Keratinocyte (primary cell): ENCODE measurements at regions not wholly inside any gene's neighbourhood (a gene's known extent, or its start where the extent isn't known, plus 50 kb on each side); places are given as distances from the start of the nearest gene placed in this dataset.

ENCODE experiments used
- DNase-seq: peaks from one replicate; pipeline ENCODE4 v3.0.0-alpha.2; 2011; ENCODE audit warnings: low read depth, missing footprints, low spot score
- FAIRE-seq: peaks from 2 replicates; lab custom pipeline; 2011; peaks lifted over from hg19 to GRCh38; lab: Jason Lieb, UNC
- H2AFZ ChIP-seq: 2 replicates; pipeline ENCODE4 v1.6.0; 2012; ENCODE audit warnings: low read length, control low read depth, inconsistent platforms; ENCODE audit not compliant: control insufficient read depth
- H3K27ac ChIP-seq: 2 replicates; pipeline ENCODE4 v1.5.1; 2011; ENCODE audit warnings: low read length; ENCODE audit not compliant: control insufficient read depth, insufficient read depth
- H3K27me3 ChIP-seq: 3 replicates; pipeline ENCODE4 v1.6.0; 2011; ENCODE audit warnings: low read length; ENCODE audit not compliant: control insufficient read depth, insufficient read depth; ENCODE audit errors: extremely low read depth
- H3K36me3 ChIP-seq, 2 experiments: 2 replicates in 1 of 2; 3 replicates in 1 of 2; pipeline ENCODE4 v1.5.1; 2011; ENCODE audit warnings: low read length in 2 of 2, mild to moderate bottlenecking in 1 of 2; ENCODE audit not compliant: control insufficient read depth in 2 of 2, insufficient read depth in 2 of 2; ENCODE audit errors: extremely low read depth in 1 of 2
- H3K4me1 ChIP-seq: 3 replicates; pipeline ENCODE4 v1.5.1; 2011; ENCODE audit warnings: low read length; ENCODE audit not compliant: control insufficient read depth, insufficient read depth; ENCODE audit errors: extremely low read depth
- H3K4me2 ChIP-seq: 3 replicates; pipeline ENCODE4 v1.6.0; 2011; ENCODE audit warnings: low read depth, low read length; ENCODE audit not compliant: control insufficient read depth, insufficient read depth; ENCODE audit errors: extremely low read depth
- H3K4me3 ChIP-seq, 3 experiments: fragments of 200-600 bp in 1 of 3; sonication (generic) in 1 of 3; 2 replicates in 2 of 3; 3 replicates in 1 of 3; pipeline ENCODE4 v1.5.1; 2011 to 2016; ENCODE audit warnings: low read length in 3 of 3, mild to moderate bottlenecking in 3 of 3, control low read depth in 2 of 3, inconsistent platforms in 1 of 3, low read depth in 1 of 3, mixed read lengths in 1 of 3, mixed run types in 1 of 3, moderate library complexity in 1 of 3; ENCODE audit not compliant: control insufficient read depth in 2 of 3, insufficient read depth in 2 of 3; ENCODE audit errors: extremely low read depth in 1 of 3
- H3K79me2 ChIP-seq: 2 replicates; pipeline ENCODE4 v1.6.0; 2012; ENCODE audit warnings: low read length; ENCODE audit not compliant: control insufficient read depth, insufficient read depth
- H3K9ac ChIP-seq: 3 replicates; pipeline ENCODE4 v1.6.0; 2011; ENCODE audit warnings: low read length; ENCODE audit not compliant: control insufficient read depth, insufficient read depth; ENCODE audit errors: extremely low read depth
- H3K9me1 ChIP-seq: 3 replicates; pipeline ENCODE4 v1.6.0; 2011; ENCODE audit warnings: low read length; ENCODE audit not compliant: control insufficient read depth, insufficient read depth; ENCODE audit errors: extremely low read depth
- H3K9me3 ChIP-seq: 2 replicates; pipeline ENCODE4 v1.5.1; 2012; ENCODE audit warnings: low read depth, low read length; ENCODE audit not compliant: control insufficient read depth
- H4K20me1 ChIP-seq: 3 replicates; pipeline ENCODE4 v1.6.0; 2011; ENCODE audit warnings: low read length; ENCODE audit not compliant: control insufficient read depth, insufficient read depth; ENCODE audit errors: extremely low read depth
- EZH2 ChIP-seq: IDR thresholded peaks from one replicate; pipeline ENCODE4 v1.6.1; 2012; ENCODE audit warnings: inconsistent platforms, mild to moderate bottlenecking, low read length, moderate library complexity
- dilution Hi-C: fragments of 300-500 bp; cut with MboI; formaldehyde crosslinking; loops from one replicate; pipeline ENCODE4 v1.7.0; 2020; ENCODE audit warnings: low sequenced_read_pairs; ENCODE audit not compliant: extremely low pct_ligation_motif_present
- TF ChIP-seq, protein P1 (sequence below), 3 experiments: IDR thresholded peaks in 1 of 3; conservative IDR thresholded peaks in 1 of 3; optimal IDR thresholded peaks in 1 of 3; 2 replicates in 2 of 3; 3 replicates in 1 of 3; pipeline versions ENCODE3 to v1.5.1; 2011; ENCODE audit warnings: low read length in 3 of 3, mild to moderate bottlenecking in 3 of 3, moderate library complexity in 2 of 3, control low read depth in 1 of 3, inconsistent platforms in 1 of 3; ENCODE audit not compliant: insufficient read depth in 2 of 3; ENCODE audit errors: extremely low read depth in 1 of 3

DNA sequence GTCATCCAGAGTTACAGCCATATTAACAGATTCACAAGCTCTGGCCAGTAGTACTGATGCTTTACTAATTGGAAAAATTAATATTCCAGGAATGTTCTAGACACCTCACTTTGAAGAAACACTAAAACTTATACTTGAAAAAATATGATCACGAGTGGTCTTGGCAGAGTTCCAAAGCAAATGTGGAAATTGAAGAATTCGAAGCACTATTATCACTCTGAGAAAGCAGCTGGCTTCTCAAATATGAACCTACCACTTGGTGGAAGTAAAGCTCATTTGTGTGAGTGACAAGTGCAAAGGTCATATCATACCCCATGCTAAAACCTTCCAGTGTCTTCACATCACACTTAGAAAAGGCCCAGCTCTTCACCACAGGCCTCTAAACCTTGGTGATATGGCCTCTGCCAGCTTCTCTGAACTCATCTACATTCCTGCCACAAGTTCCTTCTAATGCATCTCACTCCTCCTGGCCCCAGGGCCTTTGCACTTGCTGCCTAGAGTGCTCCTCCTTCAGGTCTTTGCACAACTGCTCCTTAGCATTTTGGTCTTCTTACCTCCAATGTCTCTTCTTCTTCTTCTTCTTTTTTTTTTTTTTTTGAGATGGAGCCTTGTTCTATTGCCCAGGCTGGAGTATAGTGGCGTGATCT lies 175.7 kb upstream of the SMIM23 start:
- Histone ChIP-seq H3K9ac (no peak overlapping the region), H3K79me2 (no peaks in the 10 kb centered on the region), H3K4me1 (no peaks in the 10 kb centered on the region), H3K27ac (no peak overlapping the region), H3K36me3 (no peaks in the 10 kb centered on the region), H4K20me1 (no peaks in the 10 kb centered on the region), H3K4me3 (no peak overlapping the region), H3K9me3 (peaks cover 4% of the 10 kb centered on the region), H2AFZ (no peak overlapping the region), H3K4me2 (no peak overlapping the region), H3K27me3 (peaks cover 6% of the 10 kb centered on the region), H3K9me1 (no peaks in the 10 kb centered on the region)
- dilution Hi-C loops: no loop called here
- TF ChIP-seq, protein P1, sequence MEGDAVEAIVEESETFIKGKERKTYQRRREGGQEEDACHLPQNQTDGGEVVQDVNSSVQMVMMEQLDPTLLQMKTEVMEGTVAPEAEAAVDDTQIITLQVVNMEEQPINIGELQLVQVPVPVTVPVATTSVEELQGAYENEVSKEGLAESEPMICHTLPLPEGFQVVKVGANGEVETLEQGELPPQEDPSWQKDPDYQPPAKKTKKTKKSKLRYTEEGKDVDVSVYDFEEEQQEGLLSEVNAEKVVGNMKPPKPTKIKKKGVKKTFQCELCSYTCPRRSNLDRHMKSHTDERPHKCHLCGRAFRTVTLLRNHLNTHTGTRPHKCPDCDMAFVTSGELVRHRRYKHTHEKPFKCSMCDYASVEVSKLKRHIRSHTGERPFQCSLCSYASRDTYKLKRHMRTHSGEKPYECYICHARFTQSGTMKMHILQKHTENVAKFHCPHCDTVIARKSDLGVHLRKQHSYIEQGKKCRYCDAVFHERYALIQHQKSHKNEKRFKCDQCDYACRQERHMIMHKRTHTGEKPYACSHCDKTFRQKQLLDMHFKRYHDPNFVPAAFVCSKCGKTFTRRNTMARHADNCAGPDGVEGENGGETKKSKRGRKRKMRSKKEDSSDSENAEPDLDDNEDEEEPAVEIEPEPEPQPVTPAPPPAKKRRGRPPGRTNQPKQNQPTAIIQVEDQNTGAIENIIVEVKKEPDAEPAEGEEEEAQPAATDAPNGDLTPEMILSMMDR (optimal IDR thresholded peaks at IDR 0.05 in 1 of 3, IDR thresholded peaks at IDR 0.05 in 1 of 3, conservative IDR thresholded peaks at IDR 0.05 in 1 of 3; ENCODE audit: extremely low read depth in 1 of 3, insufficient read depth in 2 of 3, low read length in 3 of 3): no peak
- no peak for TF ChIP-seq EZH2
- no peak for DNase-seq
- no peak for FAIRE-seq

DNA sequence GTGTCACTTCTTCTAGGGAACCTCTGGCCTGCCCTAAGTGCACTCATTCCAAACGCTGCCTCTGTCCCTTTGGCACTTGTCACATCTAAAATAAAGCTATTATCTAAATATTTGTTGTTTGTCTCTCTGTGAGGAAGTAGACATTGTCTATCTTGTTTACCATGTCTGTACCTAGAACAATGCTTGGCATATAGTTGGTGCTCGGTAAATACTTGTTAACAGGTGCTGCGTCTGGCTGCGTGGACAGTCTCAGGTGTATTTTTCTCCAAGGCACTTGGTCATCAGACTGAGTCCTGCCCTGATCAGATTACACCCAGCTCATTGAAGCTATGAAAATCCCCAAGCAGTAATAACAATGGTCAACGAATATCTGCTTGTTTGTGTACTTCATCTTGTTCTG lies 174.9 kb upstream of the SMIM23 start:
- Histone ChIP-seq H3K9me1 (no peaks in the 10 kb centered on the region), H3K79me2 (no peaks in the 10 kb centered on the region), H3K4me1 (no peaks in the 10 kb centered on the region), H3K27me3 (peaks cover 11% of the 10 kb centered on the region), H3K4me3 (no peak overlapping the region), H3K9ac (no peak overlapping the region), H2AFZ (no peak overlapping the region), H4K20me1 (no peaks in the 10 kb centered on the region), H3K36me3 (no peaks in the 10 kb centered on the region), H3K9me3 (peaks cover 4% of the 10 kb centered on the region), H3K4me2 (no peak overlapping the region), H3K27ac (no peak overlapping the region)
- no peak for DNase-seq
- dilution Hi-C loops: no loop called here
- FAIRE-seq: no peak
- TF ChIP-seq, protein P1 (optimal IDR thresholded peaks at IDR 0.05 in 1 of 3, IDR thresholded peaks at IDR 0.05 in 1 of 3, conservative IDR thresholded peaks at IDR 0.05 in 1 of 3; ENCODE audit: extremely low read depth in 1 of 3, insufficient read depth in 2 of 3, low read length in 3 of 3): no peak
- no peak for TF ChIP-seq EZH2
